OCI-LY1 (cell line): ENCODE measurements at regions not wholly inside any gene's neighbourhood (a gene's known extent, or its start where the extent isn't known, plus 50 kb on each side); places are given as distances from the start of the nearest gene placed in this dataset.

ENCODE experiments used
- CTCF ChIP-seq: fragments of 200-600 bp; sonication (generic), shearing (Covaris generic); IDR thresholded peaks from 2 replicates; pipeline ENCODE4 v1.5.1; 2017; ENCODE audit warnings: mild to moderate bottlenecking, antibody characterized with exemption, low read length, moderate library complexity, mixed read lengths
- EZH2 ChIP-seq: fragments of 200-600 bp; sonication (generic), shearing (Covaris generic); IDR thresholded peaks from 2 replicates; pipeline ENCODE4 v1.8.0; 2017; ENCODE audit warnings: borderline replicate concordance, mixed run types, mild to moderate bottlenecking, antibody characterized with exemption, low read length, moderate library complexity, mixed read lengths

GRCh38 chr3:148477375-148477774 is 220.3 kb upstream of the AGTR1 start:
- TF ChIP-seq CTCF, result no peak
- TF ChIP-seq EZH2, result no peak
